ENCODE measurements at regions not wholly inside any gene's neighbourhood (a gene's known extent, or its start where the extent isn't known, plus 50 kb on each side); places are given as distances from the start of the nearest gene placed in this dataset.

DNA sequence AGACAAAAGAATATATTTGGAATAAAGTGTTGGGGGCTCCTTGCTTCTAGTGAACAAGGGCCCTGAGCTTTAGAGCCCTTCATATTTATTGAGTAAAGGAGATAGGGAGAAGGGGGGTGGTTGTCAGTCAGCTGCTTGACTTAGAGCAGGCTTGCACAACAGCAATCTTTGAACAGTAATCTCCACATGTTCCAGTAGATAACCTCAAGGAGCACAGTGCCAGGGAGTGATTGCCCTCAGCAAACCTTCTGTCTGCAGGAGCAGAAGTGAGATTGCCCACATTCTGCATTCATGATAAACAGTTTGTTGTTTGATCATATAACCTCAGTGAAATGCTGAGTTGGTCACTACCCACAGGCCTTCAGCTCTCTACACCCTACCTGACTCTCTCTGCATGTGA, 205.8 kb upstream of the CXCL13 start:
- TF ChIP-seq, protein P1, sequence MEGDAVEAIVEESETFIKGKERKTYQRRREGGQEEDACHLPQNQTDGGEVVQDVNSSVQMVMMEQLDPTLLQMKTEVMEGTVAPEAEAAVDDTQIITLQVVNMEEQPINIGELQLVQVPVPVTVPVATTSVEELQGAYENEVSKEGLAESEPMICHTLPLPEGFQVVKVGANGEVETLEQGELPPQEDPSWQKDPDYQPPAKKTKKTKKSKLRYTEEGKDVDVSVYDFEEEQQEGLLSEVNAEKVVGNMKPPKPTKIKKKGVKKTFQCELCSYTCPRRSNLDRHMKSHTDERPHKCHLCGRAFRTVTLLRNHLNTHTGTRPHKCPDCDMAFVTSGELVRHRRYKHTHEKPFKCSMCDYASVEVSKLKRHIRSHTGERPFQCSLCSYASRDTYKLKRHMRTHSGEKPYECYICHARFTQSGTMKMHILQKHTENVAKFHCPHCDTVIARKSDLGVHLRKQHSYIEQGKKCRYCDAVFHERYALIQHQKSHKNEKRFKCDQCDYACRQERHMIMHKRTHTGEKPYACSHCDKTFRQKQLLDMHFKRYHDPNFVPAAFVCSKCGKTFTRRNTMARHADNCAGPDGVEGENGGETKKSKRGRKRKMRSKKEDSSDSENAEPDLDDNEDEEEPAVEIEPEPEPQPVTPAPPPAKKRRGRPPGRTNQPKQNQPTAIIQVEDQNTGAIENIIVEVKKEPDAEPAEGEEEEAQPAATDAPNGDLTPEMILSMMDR (IDR thresholded peaks at IDR 0.05): no peak
- no peak for TF ChIP-seq POLR2A (IDR thresholded peaks at IDR 0.05)

All from vagina (tissue), 2 donors.